Activated CD4-positive, CD25-positive, alpha-beta regulatory T cell treated with anti-CD3 and anti-CD28 coated beads, Interleukin-2, amount 50 U/mL, for 16 hours (primary cell): ENCODE measurements at regions not wholly inside any gene's neighbourhood (a gene's known extent, or its start where the extent isn't known, plus 50 kb on each side); places are given as distances from the start of the nearest gene placed in this dataset.
"Not testable (repeated sequence)": the region's sequence is repeated elsewhere in the genome, so short reads cannot be mapped to it uniquely, and the experiment has no call there.

Source experiments
- DNase-seq: peaks from one replicate; pipeline ENCODE4 v3.0.0-alpha.2; 2020; ENCODE audit warnings: low read depth, low spot score

DNA sequence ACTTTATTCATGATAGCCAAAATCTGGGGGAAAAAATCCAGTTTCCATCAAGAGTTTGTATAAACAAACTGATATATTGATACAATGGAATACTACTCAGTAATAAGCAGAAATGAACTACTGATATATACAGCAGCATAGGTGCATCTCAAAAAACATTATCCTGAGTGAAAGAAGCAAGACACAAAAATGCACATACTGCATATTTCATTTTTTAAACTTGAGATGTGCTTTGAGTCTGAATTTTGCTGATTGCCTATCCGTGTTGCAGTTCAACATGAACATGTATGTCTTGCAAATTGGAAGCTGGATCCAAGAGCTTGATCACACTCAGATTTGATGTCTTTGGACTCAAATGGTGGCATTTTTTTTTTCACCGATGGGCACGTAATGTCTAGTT, 132.4 kb downstream of the TSEN15 start:
- no peak for DNase-seq

DNA sequence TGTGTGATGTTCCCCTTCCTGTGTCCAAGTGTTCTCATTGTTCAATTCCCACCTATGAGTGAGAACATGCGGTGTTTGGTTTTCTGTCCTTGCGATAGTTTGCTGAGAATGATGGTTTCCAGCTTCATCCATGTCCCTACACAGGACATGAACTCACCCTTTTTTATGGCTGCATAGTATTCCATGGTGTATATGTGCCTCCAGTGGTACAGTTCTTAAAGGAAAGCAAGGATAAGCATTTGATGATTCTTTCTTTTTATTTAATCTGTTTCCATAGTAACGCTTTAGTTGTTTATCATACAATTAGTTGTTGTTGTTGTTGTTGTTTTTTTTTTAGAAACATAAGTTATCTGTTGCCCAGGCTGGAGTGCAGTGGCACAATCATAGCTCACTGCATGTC, 133.1 kb downstream of the TSEN15 start:
- DNase-seq = not testable (repeated sequence)

DNA sequence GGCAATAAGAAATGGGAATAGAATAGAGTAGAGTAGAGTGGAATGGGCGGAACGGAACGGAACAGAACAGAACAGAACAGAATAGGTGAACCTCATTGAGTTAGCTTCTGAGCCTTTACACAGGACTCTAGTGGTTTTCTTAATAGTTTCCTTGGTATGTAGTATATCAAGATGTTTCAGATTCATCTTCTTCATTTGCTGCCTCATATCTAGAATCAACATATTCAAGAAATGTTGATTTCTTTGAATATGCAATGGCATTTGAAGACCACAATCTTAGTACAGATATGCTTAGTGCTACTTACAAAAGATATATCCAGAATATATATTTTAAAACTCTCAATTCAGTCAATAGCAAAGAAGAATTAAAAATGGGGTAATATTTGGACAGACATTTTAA, 133.8 kb downstream of the TSEN15 start:
- no peak for DNase-seq

DNA sequence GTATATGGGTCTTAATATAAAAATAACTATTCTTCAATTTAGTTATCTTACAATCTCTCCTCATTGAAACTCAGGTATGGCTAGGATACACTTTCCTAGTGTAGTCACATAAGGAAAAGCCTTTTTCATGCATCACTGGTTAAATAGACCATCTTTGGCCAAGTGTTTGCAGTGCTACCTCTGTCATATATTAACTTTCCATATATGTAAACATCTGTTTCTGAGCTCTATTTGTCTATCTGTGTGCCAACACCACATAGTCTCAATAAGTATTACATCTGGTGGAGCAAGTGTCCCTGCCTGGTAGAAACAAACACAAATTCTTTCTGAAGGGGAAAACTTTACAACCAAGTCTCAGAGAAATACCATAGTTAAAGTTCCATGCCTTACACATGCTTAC, 134.6 kb downstream of the TSEN15 start:
- no peak for DNase-seq

DNA sequence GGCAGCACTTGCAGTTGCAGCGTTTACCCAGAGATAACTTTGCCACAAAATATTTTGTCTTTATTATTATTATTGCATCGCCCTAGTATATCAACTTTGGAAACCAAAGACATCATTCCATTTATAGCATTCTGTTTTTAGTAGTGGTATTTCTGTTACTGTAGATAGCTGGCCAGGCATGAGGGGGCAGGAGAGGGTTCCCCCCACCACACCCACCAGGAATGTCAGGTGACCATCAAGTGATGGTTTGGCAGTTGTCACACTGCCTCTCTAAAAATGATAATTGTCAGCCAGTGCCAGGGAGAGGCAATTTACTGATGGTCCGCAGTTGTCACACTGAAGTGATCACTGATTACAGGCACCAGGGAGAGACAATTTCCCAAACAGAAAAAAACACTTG, 135.6 kb downstream of the TSEN15 start:
- DNase-seq = no peak

DNA sequence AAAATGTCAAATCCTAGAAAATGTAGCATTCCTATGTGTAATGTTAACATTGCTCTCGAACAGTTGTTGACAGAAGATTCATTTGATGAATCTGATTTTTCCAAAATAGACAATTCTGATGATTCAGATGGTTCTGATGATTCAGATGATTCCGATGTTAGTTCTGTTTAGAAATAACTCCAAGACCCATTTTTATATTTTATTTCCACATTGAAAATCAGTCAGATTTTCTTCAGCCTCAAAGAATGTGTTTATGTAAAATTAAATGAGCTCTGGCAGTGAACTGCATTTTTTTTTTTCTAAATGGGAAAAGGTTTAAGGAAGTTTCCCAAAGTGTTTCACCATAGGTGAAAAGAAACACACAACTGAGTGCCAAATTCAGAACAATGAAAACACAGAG, 136.5 kb downstream of the TSEN15 start:
- DNase-seq = no peak

DNA sequence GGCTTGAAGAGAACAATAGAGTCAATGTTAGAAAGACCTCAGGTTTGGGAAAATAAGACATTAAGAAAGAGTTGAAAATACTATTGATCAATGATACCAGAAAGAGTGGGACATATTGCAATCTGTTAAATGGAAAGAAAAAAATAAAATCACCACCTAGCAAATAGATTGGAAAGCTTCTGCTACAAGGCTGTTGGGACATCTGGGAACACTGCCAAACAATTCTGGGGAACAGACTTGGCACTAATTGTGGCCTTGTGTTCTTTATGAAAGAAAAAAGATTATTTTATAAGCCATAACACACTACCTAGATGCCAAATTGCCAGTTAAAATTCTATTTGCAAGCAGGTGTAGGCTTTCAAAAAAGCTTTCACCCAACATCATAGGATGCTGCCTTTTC, 137.8 kb downstream of the TSEN15 start:
- no peak for DNase-seq

DNA sequence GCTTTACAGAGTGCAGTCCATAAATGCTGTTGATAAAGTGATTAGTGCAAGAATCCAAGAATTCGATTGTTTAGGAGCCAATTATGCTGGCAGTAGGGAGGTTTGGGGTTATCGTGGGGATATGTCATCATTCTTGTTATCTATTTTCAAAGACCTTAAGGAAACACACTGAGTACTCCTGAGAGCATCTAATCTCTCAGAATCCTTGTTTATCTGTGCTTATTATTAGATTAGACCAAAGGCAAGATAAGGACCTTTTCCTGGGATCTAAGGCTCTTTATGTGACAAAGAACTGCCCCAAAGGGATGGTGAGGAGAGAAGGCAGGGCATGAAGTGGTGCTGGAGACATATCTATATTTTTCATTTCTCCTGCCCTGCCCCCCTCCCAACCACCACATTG, 139.1 kb downstream of the TSEN15 start:
- no peak for DNase-seq

DNA sequence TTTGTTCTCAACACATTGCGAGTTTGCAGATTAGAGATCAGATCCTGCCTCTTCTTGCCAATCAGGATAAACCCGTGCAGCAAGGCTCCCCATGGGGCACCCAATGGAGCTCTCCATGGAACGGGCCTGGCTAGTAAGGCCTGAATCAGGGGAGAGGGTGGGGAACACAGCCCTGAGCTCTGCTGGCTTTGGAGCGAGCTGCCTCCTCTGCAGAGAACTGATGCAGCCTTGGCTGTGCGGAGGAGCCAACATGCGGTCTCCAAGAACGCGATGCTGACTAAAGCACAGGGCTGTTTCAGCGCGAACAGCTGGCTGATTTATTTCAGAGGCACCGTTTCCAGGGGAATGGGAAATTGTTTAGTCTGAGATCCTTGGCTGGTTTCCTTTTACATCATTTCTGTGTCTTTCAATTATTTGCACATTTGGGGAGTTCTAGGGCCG, 139.7 kb downstream of the TSEN15 start:
- DNase-seq = no peak

DNA sequence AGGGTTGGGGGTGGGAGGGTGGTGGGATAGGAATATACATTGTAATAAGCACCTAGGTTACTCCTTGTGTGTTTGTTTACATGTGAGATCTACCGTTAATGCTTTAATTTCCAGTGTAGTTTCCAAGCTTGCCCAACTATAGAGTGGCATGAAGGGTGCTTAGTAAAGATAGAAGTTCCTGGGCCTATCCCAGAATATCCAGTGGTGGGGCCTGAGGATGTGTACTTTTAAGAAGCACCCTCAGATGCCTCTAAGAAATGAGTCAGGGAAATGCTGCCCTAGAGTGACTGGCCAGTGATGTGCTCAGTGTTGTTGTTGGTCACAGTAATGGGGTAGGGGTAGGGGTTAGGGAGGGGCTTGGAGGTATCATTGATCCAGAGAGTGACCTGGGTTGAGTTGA, 141.3 kb downstream of the TSEN15 start:
- DNase-seq = no peak

DNA sequence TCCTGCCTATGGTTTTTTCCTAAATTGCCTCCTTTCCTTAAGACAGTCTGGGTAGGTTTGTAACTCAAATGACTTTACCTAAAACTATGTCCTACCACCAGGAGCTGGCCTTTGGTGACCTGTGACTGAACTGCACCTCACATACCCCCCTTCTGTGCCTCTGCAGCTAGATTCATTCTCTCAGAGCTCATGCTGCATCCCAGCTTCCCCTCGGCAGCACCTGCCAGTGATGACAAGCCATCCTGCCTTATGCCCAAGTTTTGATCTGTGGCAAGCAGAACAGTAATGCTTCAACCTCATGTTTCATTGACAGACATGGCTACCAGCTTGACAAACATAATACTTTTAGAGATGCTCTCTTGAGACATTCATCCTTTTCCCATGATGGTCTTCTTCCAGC, 141.9 kb downstream of the TSEN15 start:
- no peak for DNase-seq

DNA sequence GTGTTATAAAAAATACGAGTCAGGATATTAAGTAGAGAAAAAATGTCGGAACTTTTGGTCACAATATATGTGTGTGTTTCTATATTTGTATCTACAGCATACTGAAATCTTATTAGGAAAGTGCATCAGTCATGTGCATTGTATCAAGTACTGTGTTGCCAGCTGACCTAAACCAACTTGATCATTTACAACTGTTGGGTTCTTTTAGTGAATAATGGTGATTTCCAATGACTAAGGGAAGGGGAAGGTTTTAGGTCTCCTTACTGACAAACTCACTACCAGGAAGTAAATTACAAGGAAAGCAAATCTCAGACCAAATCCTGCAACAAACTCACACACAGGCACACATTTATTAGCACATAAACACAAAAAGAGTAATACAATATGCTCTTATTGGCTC, 142.7 kb downstream of the TSEN15 start:
- no peak for DNase-seq

DNA sequence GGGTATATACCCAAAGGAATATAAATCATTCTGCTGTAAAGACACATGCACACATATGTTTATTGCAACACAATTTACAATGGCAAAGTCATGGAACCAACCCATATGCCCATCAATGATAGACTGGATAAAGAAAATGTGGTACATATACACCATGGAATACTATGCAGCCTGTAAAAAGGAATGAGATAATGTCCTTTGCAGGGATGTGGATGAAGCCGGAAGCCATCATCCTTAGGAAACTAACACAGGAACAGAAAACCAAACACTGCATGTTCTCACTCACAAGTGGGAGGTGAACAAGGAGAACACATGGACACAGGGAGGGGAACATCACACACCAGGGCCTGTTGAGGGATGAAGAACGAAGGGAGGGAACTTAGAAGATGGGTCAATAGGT, 144.2 kb downstream of the TSEN15 start:
- not testable (repeated sequence) for DNase-seq

DNA sequence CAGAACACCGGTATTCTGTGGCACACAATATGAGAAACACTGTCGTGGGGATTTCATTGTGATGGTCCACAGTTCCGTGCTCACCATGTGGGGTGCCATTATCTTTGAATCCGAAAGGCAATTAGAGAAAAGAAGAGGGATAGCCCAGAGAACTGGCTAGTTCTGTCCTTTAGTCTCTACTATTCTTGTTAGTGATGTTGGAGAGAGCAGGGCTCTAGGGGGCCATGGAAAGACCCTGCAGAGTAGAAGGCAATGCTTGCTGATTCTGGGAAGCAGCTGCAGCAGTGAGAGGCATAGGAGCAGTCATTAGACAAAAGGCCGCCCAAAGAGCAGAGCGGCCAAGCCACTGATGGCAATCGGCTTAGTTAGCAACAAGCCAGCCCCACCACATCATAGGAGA, 146.3 kb downstream of the TSEN15 start:
- no peak for DNase-seq

DNA sequence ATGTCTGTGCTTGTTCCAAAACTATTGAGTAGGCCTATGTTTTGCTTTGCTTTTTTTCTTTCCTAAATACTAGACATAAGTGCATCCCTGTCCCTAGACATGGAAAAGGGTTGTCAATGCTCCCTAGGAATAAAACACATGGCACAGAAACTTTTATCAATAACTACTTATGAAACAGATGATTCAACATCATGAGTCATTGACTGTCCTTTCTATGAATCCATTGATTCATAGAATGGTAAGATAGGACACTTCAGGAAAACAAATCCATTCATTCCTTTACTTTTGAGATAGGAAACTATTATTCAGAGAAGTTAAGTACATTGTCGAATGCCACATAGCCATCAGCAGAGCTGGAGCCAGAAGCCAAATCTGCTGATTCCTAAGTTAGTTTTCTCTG, 147.5 kb downstream of the TSEN15 start:
- no peak for DNase-seq

DNA sequence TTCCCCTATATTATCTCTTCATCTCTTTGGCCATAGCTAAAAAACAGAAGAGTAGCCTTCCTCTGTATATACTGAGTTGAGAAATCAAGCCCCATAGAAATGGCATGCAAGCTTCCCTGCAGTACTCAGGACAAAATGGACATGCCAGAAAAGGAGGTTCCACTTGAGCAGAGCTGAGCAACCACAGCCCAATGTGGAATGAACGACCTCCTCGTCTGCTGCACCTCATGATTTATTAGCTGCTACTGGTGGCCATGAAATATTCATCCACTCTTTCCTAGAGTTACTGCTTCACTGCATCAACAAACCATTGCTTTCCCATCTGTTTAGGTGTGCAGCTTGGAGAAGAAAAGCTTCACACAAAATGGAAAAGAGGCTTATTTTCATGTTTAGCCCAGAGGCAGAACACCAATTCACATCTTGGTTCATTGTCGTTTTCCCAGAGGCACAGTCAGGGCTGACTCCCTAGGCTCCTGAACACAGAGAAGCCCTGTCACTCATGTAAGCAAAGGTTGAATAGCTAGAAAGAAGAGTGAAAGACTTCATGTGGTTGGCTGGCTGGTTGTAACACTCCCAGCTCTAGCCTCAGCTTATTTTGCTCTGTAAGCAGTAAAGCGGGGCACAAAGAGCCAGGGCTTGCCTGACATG, 148.0 kb downstream of the TSEN15 start:
- DNase-seq = no peak

DNA sequence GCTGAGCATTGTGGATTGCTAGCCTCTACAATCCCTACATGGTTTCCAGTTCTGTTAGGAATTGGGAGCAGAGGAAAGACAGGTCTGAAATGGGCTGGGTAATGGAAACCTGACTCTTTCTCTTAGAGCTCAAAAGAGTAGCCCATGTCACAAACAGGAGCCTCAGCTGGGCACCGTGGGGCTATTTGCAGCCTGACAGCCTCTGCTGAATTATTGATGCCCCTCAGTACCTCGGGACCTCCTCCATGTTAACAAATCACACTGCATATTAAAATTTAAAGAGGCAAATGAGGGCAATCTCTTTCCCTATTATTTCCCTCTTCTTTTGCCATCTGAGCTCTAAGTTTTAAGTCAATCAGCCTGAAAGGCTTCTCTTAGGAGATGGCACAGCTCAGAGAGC, 157.1 kb downstream of the TSEN15 start:
- DNase-seq = no peak

DNA sequence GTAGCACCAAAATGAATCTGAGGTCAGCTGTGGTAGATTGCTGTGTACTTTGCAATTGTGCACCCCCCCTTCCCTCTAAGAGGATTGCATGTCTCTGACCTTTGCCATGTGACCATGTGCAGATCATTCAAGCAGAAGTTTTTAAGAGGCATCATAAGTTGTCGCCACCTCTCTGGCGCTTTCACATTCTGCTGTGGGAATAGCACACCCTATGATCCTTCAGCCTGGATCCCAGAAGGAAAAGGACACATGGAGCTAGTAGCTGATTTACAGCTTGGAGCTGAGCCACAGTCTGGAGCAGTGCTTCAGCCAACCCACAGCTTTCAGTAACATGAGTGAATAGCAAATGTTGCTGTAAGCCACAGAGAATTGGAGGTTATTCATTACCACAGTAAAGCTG, 158.5 kb downstream of the TSEN15 start:
- no peak for DNase-seq

DNA sequence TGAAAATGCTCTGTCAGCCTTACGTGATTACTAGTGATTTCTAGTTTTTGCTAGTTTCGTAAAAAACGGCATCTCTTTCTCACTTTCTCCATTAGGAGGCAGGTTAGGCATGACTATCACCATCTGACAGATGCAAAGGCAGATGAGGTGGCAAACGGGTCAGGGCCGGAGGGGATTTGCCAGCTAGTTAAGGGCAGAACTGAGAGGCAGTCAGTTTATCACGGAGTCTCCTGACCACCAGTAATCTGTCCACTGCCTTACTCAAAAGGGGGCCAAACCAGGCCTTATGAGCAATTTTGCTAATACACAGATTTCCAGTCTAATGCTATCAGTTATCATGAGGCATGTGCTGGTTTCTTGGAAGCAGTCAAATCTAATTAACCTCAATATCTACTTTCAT, 159.3 kb downstream of the TSEN15 start:
- DNase-seq = no peak

DNA sequence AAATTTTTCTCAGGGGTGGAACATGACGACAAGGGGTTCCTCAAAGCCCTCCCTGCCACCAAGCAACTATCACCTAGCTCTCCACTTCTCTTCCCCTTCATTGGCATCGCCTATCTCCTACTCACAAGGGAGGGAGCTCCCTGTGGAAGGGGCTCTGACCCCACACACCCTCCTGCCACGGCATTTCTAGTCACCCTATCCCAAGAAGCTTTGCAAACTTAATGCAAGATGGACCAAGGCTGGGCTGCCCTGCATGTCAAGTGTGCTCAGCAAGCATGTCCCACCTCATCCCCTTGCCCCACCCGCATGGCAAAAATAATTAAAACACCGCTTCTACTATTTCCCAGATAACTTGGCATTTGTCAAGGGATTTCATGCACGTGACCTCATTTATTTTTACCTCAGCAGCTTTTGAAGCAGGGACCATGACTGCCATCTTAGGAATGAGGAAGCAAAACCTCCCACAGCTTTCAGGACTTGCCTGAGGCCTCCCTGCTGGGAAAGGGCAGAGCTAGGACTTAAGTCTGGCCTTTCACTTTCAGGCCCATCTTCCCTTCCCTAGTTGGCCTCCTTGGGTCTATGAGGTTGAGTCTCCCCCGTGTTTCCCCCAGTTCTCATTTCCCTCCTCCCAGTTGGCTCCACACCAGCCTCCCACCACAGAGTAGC, 161.3 kb downstream of the TSEN15 start:
- no peak for DNase-seq

DNA sequence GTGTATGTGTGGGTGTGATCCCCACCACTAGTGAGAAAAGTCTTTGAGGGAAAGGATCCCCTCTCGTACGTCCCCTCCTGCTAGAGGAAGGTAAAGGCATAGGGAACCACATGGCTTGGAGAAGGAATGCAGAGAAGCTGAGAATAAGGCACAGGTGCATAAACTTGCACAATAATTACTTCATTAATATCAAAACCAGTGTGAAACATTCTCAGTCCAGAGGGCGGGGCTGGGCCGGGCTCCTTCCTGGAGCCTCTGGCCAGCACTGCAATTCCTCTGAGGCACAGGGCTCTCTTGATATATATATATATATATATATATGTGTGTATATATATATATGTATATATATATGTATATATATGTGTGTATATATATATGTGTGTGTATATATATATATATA, 162.6 kb downstream of the TSEN15 start:
- no peak for DNase-seq

DNA sequence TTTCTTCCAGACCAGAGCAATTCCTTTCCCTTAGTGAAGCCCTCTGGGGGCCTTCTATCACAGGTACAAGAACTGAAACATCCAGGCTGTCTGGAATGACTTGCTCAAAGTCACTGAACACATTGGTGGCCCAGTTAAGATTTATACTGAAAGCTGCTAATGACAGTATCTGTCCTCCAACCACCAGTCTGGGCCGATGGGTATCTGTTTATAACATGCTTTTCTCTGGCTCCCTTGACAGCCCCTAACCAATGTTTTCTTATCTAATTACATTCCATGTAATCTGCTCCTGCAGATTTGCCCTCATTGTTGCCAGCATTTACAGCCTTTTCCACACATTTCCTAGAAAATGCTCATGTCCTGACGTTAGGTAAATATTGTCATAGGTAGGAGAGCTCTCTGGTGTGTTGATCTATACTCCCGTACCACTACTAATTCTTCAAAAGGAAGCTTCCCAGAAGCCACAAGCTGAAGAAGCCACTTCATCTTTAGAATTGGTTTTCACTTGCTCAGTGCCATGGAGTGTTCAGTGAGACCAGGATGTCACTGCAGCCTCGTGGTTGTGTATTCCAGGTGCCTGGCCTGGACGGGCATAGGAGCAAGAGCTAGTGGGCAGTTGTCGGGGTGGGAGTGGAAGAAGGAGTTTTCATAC, 163.9 kb downstream of the TSEN15 start:
- DNase-seq = no peak

DNA sequence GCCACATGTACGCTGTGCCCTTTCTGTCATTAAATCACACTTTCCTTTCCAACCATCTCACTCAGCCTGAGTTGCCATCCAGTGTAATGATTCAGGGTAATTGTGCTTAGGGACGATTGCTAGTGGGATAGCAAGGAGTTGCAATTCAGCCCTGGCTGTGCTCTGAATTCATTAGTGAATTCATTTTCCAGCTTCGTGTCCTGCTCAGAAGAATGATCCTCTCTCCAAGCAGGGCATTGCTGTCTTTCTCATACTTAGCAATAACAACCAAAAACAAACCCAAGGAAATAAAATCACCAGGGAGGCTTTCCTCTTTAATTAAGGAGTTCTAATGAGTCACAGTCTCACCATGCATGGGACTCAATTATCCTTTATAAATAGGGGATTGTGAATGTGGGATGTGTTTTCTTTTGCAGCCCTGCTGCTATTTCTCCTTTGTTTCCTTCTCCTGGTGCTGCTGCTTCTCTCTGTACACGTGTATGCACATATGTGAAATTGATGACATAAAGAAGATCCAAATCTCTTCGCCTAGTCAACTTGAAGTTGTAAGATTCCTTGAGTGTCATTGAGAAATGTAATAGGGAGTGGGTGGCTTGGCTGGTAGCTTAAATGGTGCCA, 167.0 kb downstream of the TSEN15 start:
- no peak for DNase-seq
